H1 (cell line): ENCODE measurements at regions not wholly inside any gene's neighbourhood (a gene's known extent, or its start where the extent isn't known, plus 50 kb on each side); places are given as distances from the start of the nearest gene placed in this dataset.

Experiments used
- ASH2L ChIP-seq: fragments of 200-600, 300-600 bp; sonication (generic); IDR thresholded peaks from one replicate; pipeline ENCODE4 v1.7.1; 2017; ENCODE audit warnings: low read length
- KDM5A ChIP-seq: fragments of 200-600 bp; IDR thresholded peaks from 2 replicates; pipeline ENCODE4 v1.7.1; 2012; ENCODE audit warnings: mild to moderate bottlenecking, low read length, inconsistent platforms, mixed read lengths
- POLR2AphosphoS5 ChIP-seq: IDR thresholded peaks from 2 replicates; pipeline ENCODE4 v1.6.1; 2011; ENCODE audit warnings: low read depth, low read length
- TBP ChIP-seq: IDR thresholded peaks from 2 replicates; pipeline ENCODE4 v1.6.1; 2011; ENCODE audit warnings: low read depth, low read length, improper control_type of control experiment
- TF ChIP-seq, protein P1 (sequence below): fragments of 300-600 bp; sonication (generic); IDR thresholded peaks from 2 replicates; pipeline ENCODE4 v1.7.1; 2012; ENCODE audit warnings: low read length, moderate library complexity, mild to moderate bottlenecking, inconsistent platforms; ENCODE audit not compliant: insufficient replicate concordance

DNA sequence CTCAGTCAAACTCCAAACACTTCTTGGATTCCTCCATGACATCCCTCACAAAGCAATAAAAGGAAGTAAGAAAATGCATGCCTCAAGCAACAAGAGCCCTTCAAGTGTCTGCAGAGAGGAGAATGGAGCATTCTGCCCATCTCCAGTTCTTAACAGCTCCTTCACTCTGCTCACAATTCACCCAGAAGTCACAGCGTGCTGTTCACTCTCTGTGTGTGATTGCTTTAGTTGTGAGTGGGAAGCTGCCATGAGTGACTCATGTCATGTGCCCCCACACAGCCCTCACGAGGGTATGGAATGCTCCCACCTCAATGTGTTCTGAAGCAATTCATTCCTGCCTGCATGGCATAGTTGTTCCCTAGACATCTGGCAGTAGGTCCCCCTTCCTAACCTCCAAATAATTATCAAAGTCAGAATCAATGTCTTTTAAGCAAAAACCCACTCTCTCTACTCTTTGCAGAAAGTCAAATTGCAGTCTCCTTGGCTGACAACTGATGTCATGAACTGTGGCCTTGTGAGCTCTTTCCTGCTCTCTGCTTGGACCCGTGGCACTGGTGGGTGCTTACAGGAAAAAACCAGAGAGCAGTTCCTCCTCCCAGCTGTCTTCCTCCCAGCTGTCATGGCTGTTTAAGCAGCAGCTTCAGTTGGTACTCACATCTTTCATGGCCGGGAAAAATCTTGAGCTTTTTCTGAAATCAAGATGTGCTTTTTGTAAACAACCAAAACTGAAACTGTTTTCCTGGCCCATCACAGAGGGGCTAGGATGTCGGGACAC is 112.1 kb upstream of the SPON1 start (continued):
- no peak for TF ChIP-seq POLR2AphosphoS5
- no peak for TF ChIP-seq KDM5A
- no peak for TF ChIP-seq ASH2L
- TF ChIP-seq, protein P1, sequence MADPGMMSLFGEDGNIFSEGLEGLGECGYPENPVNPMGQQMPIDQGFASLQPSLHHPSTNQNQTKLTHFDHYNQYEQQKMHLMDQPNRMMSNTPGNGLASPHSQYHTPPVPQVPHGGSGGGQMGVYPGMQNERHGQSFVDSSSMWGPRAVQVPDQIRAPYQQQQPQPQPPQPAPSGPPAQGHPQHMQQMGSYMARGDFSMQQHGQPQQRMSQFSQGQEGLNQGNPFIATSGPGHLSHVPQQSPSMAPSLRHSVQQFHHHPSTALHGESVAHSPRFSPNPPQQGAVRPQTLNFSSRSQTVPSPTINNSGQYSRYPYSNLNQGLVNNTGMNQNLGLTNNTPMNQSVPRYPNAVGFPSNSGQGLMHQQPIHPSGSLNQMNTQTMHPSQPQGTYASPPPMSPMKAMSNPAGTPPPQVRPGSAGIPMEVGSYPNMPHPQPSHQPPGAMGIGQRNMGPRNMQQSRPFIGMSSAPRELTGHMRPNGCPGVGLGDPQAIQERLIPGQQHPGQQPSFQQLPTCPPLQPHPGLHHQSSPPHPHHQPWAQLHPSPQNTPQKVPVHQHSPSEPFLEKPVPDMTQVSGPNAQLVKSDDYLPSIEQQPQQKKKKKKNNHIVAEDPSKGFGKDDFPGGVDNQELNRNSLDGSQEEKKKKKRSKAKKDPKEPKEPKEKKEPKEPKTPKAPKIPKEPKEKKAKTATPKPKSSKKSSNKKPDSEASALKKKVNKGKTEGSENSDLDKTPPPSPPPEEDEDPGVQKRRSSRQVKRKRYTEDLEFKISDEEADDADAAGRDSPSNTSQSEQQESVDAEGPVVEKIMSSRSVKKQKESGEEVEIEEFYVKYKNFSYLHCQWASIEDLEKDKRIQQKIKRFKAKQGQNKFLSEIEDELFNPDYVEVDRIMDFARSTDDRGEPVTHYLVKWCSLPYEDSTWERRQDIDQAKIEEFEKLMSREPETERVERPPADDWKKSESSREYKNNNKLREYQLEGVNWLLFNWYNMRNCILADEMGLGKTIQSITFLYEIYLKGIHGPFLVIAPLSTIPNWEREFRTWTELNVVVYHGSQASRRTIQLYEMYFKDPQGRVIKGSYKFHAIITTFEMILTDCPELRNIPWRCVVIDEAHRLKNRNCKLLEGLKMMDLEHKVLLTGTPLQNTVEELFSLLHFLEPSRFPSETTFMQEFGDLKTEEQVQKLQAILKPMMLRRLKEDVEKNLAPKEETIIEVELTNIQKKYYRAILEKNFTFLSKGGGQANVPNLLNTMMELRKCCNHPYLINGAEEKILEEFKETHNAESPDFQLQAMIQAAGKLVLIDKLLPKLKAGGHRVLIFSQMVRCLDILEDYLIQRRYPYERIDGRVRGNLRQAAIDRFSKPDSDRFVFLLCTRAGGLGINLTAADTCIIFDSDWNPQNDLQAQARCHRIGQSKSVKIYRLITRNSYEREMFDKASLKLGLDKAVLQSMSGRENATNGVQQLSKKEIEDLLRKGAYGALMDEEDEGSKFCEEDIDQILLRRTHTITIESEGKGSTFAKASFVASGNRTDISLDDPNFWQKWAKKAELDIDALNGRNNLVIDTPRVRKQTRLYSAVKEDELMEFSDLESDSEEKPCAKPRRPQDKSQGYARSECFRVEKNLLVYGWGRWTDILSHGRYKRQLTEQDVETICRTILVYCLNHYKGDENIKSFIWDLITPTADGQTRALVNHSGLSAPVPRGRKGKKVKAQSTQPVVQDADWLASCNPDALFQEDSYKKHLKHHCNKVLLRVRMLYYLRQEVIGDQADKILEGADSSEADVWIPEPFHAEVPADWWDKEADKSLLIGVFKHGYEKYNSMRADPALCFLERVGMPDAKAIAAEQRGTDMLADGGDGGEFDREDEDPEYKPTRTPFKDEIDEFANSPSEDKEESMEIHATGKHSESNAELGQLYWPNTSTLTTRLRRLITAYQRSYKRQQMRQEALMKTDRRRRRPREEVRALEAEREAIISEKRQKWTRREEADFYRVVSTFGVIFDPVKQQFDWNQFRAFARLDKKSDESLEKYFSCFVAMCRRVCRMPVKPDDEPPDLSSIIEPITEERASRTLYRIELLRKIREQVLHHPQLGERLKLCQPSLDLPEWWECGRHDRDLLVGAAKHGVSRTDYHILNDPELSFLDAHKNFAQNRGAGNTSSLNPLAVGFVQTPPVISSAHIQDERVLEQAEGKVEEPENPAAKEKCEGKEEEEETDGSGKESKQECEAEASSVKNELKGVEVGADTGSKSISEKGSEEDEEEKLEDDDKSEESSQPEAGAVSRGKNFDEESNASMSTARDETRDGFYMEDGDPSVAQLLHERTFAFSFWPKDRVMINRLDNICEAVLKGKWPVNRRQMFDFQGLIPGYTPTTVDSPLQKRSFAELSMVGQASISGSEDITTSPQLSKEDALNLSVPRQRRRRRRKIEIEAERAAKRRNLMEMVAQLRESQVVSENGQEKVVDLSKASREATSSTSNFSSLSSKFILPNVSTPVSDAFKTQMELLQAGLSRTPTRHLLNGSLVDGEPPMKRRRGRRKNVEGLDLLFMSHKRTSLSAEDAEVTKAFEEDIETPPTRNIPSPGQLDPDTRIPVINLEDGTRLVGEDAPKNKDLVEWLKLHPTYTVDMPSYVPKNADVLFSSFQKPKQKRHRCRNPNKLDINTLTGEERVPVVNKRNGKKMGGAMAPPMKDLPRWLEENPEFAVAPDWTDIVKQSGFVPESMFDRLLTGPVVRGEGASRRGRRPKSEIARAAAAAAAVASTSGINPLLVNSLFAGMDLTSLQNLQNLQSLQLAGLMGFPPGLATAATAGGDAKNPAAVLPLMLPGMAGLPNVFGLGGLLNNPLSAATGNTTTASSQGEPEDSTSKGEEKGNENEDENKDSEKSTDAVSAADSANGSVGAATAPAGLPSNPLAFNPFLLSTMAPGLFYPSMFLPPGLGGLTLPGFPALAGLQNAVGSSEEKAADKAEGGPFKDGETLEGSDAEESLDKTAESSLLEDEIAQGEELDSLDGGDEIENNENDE = no peak
- TF ChIP-seq TBP = no peak
